Left ventricle myocardium superior (tissue), 1 donor: ENCODE measurements at regions not wholly inside any gene's neighbourhood (a gene's known extent, or its start where the extent isn't known, plus 50 kb on each side); places are given as distances from the start of the nearest gene placed in this dataset.
"Not testable (repeated sequence)": the region's sequence is repeated elsewhere in the genome, so short reads cannot be mapped to it uniquely, and the experiment has no call there.

ENCODE experiments used
- ATAC-seq: fragments of 200-7000 bp; cut with Tn5 transposase; one replicate; pipeline ENCODE4 v1.9.1; 2020; ENCODE audit warnings: mild to moderate bottlenecking, moderate library complexity
- DNase-seq: peaks from one replicate; pipeline ENCODE4 v3.0.0-alpha.2; 2020
- intact Hi-C: fragments of 100-400 bp; cut with micrococcal nuclease; formaldehyde crosslinking; loops from one replicate; pipeline ENCODE4 v1.11.0; 2022
- donor health status: DM: no; HTN: yes; CAD: no; lungs with severe emphysema.

DNA sequence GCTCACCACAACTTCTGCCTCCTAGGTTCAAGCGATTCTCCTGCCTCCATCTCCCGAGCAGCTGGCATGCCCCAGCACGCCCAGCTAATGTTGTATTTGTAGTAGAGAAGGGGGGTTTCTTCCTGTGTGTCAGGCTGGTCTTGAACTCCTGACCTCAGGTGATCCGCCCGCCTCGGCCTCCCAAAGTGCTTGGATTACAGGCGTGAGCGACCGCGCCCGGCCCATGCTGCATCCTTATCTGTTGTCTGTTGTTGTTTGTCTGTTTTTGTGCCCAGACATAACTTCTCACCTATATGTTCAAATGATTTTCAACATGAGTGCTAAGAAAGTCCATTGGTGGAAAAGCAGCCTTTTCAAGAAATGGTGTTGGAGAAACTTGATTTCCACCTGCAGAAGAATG lies 113.0 kb upstream of the HMX1 start:
- ATAC-seq, DNase-seq, intact Hi-C loops: not testable (repeated sequence)

DNA sequence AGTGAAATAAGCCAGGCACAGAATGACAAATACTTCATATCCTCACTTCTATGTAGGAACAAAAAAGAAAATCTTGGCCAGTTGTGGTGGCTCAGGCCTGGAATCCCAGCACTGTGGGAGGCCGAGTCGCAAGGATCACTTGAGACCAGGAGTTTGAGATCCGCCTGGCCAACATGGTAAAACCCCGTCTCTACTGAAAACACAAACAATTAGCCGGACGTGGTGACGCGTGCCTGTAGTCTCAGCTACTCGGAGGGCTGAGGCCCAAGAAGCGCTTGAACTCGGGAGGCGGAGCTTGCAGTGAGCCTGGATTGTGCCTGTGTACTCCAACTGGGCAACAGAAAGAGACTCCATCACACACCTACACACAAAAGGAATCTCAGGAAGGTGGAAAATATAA lies 112.3 kb upstream of the HMX1 start:
- ATAC-seq, intact Hi-C loops, DNase-seq: not testable (repeated sequence)

DNA sequence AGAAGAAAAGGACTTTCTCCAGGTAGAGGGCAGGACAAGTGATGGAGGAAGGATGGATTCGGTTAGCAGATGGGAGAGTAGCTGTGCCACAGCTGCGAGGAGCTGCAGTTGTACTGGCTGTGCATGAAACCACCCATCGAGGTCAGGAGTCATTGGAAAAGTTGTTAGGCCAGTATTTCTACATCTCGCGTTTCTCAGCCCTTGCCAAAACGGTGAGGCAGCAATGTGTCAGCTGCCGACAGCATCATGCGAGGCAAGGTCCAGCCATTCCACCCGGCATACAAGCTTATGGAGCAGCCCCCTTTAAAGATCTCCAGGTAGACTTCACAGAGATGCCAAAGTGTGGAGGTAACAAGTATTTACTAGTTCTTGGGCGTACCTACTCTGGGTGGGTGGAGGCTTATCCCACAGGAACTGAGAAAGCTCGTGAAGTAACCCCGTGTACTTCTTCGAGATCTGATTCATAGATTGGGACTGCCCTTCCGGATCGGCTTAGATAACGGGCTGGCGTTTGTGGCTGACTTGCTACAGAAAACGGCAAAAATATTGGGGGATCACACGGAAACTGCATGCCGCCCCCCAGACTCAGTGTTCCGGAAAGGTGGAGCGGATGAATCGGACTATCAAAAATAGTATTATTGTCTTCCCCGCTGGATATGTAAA lies 105.0 kb upstream of the HMX1 start:
- DNase-seq, ATAC-seq, intact Hi-C loops: not testable (repeated sequence)

DNA sequence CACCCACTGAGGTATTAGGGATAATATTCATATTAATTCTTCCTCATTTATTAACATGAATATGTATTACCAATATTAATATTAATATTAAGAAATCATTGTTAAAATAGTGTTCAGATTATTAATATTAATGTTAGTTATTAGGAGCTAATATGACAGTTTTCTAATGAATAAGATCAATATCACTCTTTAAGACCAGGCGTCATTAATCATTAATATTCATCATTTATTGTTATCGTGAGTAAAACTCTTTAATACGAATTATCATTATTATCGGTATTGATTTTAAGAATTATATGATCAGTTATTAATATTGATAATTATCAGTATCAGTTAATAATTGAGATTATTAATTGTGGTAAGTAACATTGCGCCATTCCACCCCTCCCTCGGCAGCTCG lies 101.0 kb upstream of the HMX1 start:
- DNase-seq, ATAC-seq, intact Hi-C loops: not testable (repeated sequence)

DNA sequence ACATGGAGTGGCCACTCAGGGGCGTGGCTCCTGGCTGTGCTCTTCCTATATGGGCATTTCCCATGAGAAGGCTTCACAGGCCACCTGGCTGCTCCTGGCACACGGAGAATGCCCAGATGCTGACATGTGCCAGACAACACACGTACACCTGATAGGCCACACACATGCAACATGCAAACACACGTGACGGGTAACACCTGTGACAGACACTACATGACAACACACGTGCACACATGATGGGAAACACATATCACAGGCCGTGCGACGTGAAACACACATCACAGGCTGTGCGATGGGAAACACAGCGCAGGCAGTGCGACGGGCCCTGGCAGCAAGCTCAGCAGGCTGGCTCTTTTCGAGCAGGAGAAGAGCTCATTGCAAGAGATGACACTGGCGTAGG lies 94.3 kb upstream of the HMX1 start:
- intact Hi-C loops, DNase-seq, ATAC-seq: not testable (repeated sequence)

DNA sequence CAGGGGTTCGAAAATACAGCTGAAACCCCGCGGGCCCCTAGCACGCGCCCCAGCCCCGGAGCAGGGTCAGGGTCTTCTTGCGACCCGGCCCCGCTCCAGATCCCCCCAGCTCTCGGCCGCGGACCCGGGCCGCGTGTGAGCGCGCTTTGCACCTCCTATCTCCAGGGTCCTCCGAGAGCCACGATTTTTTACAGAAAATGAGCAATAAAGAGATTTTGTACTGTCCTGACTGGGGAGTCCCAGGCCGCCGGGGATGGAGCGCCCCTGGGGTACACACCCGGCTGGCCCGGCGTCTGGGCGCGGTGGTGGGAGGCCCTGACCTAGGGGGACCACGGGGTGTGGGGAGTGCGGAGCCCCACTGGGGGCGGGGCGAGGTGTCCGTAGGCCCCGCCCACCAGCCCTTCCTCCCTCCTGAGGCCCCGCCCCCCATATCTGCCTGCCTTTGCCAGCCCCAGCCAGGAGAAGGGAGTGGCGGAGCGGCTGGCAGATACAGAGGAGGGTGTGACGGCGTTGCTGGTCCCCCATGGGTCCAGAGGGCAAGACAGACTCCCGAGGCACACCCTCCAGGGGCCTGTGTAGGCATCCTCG lies 92.7 kb upstream of the HMX1 start:
- DNase-seq, ATAC-seq, intact Hi-C loops: not testable (repeated sequence)

DNA sequence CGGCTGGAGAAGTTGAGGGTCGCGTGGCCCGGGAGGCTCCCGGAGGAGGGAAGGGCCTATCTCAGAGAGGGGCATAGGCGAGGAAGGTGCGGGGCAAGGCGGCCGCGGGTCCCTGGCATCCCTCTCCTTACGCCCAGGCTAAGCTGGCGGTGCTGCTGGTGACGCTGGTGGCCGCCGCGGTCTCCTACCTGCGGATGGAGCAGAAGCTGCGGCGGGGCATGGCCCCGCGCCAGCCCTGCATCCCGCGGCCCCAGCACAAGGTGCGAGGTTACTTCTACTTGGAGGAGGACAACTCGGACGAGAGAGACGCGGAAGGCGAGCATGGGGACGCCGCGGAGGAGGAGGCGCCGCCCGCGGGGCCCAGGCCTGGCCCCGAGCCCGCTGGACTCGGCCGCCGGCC lies 91.9 kb upstream of the HMX1 start:
- ATAC-seq, DNase-seq, intact Hi-C loops: not testable (repeated sequence)

DNA sequence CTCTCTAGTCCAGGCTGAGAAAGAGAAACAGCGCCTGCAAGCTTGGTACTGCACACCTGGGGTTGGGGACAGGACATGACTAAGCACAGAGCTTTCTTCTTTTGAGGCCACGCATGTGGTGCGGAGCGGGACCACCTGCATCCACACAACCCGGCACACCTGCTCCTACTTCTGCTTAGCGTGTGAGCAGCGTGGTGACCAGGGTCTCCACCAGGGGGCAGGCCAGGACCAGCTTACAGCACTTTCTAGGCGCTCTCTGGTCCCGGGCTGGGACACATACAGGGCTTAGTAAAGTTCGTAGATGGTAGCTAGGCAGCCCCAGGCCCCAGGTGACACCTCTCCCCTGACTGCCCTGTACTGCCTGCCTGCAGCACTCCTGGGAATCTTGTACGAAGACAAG lies 89.7 kb upstream of the HMX1 start:
- ATAC-seq, intact Hi-C loops: not testable (repeated sequence)
- DNase-seq, result peak; percentile 46

DNA sequence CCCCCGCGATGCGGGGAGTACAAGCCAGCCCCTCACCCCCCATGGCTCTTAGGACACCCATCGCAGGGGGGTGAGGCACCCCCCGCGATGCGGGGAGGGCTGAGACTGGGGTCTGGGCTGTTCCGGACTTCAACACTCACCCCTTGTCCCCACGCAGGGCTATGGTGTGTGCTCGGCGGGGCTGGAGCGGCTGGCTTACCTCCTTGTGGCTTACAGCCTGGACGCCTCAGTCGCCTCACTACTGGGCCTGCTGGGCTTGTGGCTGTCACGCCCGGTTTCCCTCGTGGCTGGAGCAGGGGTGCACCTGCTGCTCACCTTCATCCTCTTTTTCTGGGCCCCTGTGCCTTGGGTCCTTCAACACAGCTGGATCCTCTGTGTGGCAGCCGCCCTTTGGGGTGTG lies 87.8 kb upstream of the HMX1 start:
- intact Hi-C loops, ATAC-seq, DNase-seq: not testable (repeated sequence)

DNA sequence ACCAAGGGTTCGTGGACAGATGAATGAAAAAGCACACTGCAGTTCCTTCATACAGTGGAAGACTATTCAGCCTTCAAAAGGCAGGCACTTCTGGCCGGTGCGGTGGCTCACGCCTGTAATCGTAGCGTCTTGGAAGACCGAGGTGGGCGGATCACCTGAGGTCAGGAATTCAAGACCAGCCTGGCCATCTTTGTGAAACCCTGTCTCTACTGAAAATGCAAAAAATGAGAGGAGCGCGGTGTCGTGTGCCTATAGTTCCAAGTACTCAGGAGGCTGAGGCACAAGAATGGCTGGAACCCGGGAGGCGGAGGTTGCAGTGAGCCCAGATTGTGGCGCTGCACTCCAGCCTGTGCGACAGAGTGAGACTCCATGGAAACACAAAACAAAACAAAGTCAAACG lies 82.4 kb upstream of the HMX1 start:
- ATAC-seq, DNase-seq, intact Hi-C loops: not testable (repeated sequence)

DNA sequence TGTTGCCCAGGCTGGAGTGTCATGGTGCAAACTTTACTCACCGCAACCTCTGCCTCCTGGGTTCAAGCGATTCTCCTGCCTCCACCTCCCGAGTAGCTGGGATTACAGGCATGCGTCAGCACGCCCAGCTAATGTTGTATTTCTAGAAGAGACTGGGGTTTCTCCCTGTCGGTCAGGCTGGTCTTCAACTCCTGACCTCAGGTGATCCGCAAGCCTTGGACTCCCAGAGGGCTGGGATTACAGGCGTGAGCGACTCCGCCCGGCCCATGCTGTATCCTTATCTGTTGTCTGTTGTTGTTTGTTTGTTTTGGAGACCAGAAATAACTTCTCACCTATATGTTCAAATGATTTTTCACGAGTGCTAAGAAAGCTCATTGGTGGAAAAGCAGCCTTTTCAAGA lies 81.2 kb upstream of the HMX1 start:
- ATAC-seq, DNase-seq, intact Hi-C loops: not testable (repeated sequence)

DNA sequence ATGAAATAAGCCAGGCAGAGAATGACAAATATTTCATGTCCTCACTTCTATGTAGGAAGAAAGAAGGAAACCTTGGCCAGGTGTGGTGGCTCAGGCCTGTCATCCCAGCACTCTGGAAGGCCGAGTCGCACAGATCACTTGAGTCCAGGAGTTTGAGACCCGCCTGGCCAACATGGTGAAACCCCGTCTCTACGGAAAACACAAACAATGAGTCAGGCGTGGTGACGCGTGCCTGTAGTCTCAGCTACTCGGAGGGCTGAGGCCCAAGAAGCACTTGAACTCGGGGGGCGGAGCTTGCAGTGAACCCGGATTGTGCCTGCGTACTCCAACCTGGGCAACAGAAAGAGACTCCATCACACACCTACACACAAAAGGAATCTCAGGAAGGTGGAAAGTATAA lies 80.5 kb upstream of the HMX1 start:
- intact Hi-C loops, DNase-seq, ATAC-seq: not testable (repeated sequence)

DNA sequence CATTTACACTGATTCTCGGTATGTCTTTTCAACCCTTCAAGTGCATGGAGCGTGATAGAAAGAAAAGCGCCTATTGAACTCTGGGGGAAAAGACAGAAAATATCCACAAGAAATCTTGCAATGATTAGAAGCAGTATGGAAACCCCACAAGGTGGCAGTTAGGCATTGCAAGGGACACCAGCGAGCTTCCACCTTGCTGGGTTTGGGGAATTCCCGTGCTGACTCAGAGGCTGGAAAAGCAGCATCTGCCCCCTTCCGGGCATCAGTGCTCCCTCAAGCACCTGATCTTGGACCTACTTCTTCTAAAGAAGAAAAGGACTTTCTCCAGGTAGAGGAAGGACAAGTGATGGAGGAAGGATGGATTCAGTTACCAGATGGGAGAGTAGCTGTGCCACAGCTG lies 73.9 kb upstream of the HMX1 start:
- ATAC-seq, DNase-seq, intact Hi-C loops: not testable (repeated sequence)

DNA sequence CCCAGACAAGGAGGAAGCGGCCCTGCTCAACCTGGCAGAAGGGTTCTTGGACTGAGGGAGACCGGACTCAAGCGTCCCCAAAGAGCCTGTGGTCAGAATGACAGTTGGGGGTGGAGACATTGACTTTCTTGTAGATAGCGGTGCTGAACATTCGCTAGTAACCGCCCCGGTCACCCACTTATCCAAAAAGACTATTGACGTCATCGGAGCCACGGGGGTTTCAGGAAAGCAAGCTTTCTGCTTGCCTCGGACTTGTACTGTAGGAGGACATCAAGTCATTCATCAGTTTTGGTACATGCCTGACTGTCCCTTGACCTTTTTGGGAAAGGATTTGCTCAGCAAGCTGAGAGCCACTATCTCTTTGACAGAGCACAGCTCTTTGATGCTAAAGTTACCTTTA lies 71.7 kb upstream of the HMX1 start:
- DNase-seq, ATAC-seq, intact Hi-C loops: not testable (repeated sequence)

DNA sequence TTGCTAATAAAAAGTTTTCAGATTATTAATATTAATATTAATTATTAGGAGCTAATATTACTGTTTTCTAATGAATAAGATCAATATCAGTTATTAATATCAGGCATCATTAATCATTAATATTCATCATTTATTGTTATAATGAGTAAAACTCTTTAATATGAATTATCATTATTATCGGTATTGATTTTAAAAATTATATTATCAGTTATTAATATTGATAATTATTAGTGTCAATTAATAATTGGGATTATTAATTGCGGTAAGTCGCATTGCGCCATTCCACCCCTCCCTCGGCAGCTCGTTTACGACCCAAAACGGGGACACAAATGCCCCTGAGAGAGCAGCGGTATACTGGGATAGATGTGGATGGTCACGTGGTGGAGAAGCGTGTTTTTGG lies 70.4 kb upstream of the HMX1 start:
- ATAC-seq, intact Hi-C loops, DNase-seq: not testable (repeated sequence)

DNA sequence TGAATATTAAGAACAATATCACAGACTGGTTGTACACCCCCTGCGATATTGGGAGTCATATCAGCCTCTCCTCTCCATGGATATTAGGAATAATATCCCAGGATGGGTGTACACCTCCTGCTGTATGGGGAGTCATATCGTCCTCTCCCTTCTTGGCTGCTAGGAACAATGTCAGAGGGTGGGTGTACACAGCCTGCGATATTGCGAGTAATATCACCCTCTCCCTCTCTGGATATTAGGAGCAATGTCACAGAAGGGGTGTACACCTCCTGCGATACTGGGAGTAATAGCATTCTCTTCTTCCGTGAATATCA lies 69.8 kb upstream of the HMX1 start:
- ATAC-seq, intact Hi-C loops, DNase-seq: not testable (repeated sequence)

DNA sequence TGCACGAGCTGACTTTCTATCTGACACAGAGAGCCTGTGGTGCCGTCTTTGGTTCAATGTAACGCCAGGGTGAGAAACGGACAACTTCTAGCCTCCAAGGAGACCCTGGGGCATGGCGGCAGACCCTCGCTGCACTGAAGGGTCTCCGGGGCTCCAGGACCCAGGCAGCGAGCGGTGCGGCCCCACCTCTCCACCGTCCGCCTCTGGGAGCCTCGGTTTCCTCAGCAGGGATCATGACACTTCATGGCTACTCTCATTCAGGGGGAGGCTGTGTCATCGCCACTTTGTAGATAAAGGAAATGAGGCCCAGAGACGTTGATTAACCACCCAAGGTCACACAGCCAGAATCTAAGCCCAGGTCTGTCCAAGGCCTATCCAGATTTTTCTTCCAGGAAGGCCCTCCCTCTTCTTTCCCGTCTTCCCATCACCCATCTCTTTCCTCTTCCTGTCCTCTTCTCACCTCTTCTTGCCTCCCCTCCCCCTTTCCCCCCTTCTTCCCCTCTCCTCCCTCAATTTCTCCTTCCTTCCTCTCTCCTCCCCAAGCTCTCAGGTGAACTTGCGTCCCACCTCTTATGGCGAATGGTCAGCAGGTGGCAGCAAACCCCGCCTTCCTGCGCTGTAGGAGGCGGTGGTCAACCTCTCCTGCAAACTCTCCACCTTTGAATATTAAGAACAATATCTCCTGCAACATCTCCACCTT lies 69.3 kb upstream of the HMX1 start:
- DNase-seq, result no peak
- no peak for ATAC-seq
- intact Hi-C loops, result no loop called here

DNA sequence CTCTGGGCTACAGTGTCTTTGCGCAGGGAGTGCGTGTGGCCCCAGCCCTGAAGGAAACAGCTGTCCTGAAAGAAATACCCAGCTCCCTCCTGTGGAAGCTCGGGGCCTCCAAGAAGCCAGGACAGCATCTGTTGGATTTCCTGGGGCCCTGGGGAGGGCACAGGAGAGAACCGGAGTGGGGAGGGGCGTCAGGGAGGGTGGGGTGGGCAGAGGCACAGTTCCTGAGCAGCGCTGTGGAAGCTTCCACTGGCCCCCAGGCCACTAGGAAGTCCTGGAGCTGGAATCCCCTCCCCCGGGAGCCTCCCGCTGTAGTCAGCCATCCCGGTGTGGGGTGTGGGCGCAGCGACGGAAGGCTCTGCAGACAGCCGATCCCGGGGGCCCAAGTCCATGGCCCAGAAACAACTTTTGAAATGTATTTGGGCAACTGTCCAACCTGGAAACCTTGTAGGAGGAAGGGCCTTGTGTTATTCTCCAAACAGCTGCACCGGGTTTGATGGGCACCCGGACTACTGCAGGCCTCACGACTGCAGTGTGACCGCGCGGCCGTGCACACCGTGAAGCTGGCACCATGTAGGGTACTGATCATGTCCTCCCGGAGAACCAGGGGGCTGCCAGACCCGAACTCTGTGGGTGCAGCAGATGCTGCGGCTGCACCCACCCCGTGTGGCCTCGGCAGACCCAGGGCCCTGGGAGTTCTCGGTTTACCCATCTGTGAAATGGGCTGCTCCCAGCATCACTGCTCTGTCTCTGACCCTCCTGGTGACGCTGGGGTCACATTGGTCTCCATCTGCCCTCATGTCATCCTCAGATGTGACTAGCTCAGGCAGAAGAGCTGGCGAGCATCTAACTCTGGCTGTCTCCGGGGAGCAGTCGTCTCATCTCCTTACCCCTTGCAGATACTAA lies 68.5 kb upstream of the HMX1 start:
- intact Hi-C loops, result no loop called here
- ATAC-seq (no peak), DNase-seq (no peak)

DNA sequence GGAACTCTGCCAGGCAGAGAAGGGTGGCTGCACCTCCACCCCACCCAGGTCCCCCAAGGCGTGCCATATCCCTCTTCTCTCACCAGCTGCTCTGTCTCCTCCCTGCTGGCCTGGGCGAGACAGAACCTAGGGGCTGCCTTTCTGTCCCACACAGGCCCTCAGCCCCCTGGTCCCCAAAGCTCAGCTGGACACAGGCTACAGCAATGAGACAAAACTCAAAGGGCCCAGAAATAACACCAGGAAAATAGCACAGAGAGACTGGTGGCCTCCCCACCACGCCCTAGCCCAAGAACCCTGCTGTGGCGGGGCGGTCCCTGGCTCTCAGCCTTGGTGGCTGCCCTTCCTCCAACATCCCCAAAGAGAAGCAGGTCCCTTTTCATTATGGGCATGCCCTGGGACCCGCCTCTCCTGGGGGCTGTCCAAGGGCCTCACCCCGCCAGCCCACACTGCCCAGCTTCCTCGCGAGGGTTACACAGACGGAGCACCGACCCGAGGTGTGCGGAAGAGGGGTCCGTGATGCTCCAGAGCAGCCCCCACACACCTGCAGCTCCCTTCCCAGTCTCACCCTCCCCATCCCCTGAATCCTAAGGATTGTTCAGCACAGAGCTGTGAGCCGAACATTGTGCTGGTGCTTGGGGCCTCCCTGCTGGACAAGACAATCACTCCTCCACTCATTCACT lies 67.7 kb upstream of the HMX1 start:
- intact Hi-C loops, result no loop called here
- DNase-seq (no peak), ATAC-seq (no peak)
